LNCAP (cell line): ENCODE measurements at regions not wholly inside any gene's neighbourhood (a gene's known extent, or its start where the extent isn't known, plus 50 kb on each side); places are given as distances from the start of the nearest gene placed in this dataset.

Source experiments
- CTCF ChIP-seq: fragments of 450-650 bp; IDR thresholded peaks from 2 replicates; pipeline ENCODE4 v1.5.1; 2017; ENCODE audit warnings: mild to moderate bottlenecking

GRCh38 chr12:3929875-3930615 is 56.8 kb upstream of the PARP11 start:
- TF ChIP-seq CTCF: no peak

- no peak for TF ChIP-seq CTCF
These were observed 55.5 kb upstream of the PARP11 start for GRCh38 chr12:3928538-3929184.

- TF ChIP-seq CTCF: no peak
These were observed 52.4 kb upstream of the PARP11 start for GRCh38 chr12:3925621-3926020.

- no peak for TF ChIP-seq CTCF
These were observed 51.6 kb upstream of the PARP11 start for GRCh38 chr12:3924761-3925160.

- no peak for TF ChIP-seq CTCF
These were observed 49.8 kb upstream of the PARP11 start for GRCh38 chr12:3923021-3923420.
